Renal cortical epithelial cell (primary cell): ENCODE measurements at regions not wholly inside any gene's neighbourhood (a gene's known extent, or its start where the extent isn't known, plus 50 kb on each side); places are given as distances from the start of the nearest gene placed in this dataset.
"Not testable (repeated sequence)": the region's sequence is repeated elsewhere in the genome, so short reads cannot be mapped to it uniquely, and the experiment has no call there.

Experiments
- DNase-seq: peaks from one replicate; pipeline ENCODE4 v3.0.0-alpha.2; 2011; ENCODE audit warnings: low read depth

DNA sequence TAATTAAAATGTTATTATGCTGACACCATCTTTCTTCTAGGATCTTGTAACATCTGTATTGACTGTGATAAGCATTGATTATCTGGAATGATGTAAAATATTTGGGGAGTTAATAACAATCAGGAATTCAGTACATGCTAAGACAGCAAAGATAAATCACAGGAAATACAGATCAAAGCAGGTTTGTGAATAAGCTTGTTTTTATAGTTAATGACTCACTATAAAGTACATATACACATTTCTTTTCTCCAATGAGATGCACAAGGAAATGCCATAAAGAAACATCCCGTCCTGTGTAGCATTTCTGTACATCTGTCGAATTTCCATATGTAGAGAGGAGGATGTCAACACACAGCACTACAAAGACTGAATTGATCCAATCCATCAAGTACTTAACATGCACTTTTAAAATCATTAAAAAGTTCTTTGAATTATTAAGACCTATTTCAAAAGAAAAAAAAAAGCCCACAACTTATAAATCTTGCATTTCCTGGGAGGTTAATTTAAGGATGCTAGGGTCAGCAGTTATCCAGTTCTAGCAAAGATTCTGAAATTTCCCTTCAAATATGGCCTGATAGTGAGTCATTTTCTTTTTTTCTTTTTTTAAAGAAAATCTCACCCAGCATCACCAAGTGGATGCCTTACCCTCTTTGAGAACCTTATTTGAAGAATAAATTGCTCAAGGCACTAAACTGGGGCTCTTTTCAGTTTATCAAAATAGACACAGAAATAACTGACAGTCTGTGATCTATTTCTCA, 243.2 kb upstream of the NR5A2 start:
- DNase-seq: peak; percentile 34

DNA sequence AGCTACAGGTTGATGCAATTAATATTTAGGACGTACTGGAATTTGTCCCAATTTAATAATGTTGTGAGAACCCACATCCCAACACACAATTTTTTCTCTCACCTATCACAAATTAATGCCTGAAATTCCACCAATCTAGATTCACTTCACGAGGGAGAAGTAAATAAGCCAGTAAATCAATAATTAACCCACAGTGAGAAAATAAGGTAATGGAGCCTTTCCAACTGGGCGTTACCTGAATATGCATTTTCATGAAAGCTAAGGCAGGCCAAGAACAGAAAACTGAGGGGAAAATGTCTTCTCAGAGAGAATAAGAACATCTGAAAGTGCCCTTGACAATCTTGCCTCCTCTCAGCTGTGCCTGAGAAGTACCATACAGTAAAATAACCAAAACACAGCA, 240.8 kb upstream of the NR5A2 start:
- peak; percentile 72 for DNase-seq

DNA sequence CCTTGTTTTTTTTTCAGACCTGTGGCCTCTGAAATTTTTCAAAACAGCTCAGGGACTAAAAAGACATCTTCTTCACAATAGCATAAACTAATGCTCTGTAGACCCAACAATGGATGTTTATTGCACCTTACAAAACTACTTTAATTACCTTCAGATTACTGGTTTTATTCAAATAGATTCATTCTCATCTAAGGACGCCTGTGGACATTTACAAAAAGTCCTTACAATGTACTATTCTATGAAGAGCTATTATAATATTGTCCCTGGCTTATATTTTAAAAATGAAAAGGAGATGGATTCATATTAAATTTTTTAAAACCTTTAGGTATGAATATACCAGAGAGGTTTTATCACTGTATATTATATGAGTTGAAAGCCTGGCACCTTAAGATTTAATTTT, 238.4 kb upstream of the NR5A2 start:
- no peak for DNase-seq

DNA sequence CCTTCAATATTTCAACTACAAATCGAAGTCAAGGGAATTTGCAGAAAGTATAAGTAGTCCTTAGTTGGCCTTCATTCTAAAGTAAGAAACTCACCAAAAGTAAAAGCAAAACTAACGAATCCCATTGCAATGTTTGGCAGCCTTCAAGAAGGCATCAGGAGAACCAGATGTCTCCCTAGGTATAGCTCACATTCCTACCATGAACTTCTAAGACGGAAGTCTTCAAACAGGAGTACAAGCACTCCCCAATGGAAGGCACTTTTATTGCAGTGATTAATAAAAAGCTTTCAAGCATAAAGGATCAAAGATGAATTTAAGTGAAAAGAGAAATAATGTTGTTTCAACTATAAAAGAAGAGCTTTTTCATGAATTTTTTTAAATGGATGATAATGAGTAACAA, 236.0 kb upstream of the NR5A2 start:
- no peak for DNase-seq

DNA sequence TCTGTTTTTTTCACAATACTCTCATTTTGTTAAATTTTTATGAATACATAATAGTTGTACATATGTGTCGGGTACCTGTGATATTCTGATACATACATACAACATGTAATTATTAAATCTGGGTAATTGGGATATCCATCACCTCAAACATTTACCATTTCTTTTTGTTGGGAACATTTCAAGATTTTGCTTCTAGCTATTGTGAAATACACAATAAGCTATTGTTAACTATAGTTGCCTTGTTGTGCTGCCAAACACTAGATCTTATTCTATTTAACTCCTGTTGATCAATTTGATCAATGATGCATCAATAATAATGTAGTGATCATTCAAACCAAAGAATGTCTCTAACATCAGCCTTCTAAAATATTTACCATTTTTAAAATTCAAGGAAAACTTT, 234.6 kb upstream of the NR5A2 start:
- DNase-seq: no peak

DNA sequence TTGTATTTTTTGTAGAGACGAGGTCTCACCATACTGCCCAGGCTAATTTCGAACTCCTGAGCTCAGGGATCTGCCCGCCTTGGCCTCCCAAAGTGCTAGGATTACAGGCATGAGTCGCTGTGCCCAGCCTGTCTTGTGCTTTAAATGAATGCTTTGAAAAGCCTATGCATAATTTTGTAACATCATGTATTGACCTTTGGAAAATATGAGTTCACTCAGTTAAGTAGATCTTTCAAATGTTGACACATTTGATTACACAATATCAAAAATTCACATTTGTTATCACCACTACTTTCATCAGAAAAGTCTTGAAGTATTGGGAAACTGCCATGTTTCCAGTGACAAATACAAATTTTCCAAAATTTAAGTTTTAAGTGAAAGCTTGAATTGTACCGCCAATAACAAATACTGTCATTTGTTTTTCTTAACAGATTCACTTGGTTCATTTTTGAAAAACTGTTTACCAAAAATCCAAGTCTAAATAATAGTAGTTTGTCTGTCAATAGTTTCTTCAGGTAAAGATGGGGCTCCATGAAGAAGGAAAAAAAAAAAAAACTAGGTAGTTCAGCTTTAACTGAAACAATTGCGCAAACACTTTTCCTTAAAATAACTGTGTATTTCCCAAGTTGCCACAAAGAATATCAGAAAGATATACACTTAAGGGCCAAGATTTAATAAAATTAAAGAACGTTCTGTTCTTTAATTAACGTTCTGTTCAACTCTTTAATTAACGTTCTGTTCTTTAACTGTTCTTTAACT, 233.2 kb upstream of the NR5A2 start:
- DNase-seq: no peak

DNA sequence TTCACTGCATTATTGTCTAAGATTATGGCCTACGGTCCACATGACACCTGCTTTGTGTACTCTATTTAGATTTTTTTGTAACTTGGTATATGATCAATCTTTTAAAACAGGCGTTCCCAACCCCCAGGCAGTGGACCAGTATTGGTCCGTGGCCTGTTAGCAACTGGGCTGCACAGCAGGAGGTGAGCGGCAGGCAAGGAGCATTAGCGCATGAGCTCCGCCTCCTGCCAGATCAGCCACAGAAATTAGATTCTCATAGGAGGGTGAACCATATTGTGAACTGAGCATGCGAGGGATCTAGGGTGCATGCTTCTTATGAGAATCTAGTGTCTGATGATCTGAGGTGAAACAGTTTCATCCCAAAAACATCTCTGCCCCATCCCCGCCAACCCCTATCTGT, 228.4 kb upstream of the NR5A2 start:
- no peak for DNase-seq

DNA sequence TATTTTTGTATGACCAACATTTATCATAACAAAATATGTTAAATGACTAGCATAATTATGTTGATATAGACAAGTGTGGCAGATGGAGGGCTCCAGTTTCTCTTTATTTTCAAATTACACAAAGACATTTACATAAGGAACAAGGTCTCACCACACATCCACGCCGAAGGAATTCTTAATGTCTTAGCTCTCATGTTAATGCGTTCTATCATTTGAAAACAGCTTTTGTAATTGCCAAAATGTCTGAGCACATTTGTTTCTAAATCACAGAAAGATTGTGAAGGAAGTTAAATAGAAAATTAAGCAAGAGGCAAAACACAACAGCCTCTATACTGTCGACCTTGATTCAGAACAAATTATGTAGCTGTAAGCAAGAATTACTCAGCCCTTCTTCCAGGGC, 223.0 kb upstream of the NR5A2 start:
- DNase-seq: no peak

DNA sequence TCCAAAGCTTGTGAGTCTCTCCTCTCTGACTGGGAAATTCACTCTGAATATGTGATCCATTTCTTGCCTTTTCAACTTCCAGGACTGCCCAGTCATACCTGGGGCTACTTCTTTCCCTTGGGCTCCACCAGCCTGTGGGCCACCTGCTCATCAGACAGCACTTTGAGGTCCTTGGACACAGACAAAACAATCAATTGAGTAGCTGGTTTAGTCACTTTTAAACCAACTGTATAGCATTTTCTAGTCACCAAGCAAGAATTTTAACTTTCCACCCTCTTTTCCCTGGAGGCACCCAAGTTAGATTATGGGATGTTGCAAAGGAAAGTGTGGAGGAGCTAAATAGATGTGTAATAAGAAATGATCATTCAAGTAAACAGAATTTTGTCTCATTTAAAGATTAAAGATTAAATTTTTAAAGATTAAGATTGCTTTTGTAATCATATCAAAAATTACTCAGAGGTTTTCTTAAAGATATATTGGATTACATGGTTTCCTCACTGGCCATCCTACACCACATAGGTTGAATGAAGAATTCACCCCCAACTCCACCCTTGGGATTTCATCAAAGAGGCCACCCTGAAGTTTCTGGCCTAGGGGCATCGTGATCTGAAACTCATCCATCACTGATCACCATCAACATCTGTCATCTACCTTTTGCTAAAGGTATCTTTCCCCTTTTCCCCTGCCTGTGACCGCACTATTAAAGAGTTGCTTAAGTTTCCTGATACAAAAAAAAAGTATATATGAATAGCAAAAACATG, 219.2 kb upstream of the NR5A2 start:
- DNase-seq: peak; percentile 72

DNA sequence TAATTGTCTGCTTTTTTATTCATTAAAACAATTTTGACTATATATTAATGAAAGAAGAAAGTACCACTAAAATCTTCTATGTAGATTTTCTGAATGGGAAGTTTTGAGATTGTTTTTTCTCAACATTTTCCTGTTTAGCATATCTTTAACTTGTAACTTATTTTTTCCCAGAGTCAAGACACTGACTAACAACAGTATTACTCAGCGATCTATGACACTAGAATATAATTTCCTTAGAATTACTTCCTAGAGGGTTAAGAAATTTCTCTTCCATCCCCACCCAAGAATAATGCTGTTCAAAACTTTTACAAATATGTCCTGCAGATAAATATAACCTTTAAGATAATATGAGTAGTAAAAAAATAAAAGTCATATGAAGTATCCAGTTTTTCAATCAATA, 218.2 kb upstream of the NR5A2 start:
- DNase-seq: peak; percentile 26

DNA sequence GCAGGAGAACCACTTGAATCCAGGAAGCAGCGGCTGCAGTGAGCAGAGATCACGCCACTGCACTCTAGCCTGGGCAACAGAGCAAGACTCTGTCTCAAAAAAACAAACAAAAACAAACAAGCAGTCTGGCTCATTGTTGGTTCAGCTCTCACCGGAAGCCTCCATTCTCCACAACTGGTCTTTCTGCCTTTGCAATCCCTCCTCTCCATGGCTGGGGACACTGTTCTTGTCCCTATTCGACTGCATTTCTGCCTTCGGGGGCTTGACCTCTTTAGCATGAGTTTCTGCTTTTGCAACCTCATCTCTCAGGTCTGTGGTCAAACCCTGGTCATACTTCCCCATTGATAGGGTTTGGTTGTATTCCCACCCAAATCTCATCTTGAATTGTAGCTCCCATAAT, 216.3 kb upstream of the NR5A2 start:
- no peak for DNase-seq

DNA sequence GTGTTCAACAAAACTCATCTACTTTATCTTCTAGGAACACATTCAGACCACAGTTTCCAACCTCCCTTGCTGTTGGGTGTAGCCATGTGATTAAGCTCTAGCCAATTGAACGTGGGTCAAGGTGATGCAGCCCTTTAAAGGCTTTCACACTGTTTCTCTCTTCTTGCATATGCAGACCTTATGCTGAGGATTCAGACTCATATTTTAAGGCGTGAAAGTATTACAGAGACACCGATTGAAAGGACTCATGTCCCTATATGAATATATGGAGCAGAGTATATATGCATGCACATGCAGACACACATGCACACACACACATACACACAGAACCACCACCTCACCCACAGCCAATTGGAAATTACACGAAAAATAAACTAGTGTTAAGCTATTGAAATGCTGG, 214.3 kb upstream of the NR5A2 start:
- DNase-seq: no peak

DNA sequence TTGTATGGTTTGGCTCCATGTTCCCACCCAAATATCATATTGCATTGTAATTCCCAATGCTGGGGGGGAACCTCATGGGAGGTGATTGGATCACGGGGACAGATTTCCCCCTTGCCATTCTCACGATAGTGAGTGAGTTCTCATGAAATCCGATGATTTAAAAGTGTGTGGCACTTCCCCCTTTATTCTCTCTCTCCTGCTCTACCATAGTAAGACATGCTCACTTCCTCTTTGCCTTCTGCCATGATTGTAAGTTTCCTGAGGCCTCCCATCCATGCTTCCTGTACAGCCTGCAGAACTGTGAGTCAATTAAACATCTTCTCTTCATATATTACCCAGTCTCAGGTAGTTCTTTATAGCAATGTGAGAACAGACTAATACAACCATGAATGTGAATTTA, 211.6 kb upstream of the NR5A2 start:
- no peak for DNase-seq

DNA sequence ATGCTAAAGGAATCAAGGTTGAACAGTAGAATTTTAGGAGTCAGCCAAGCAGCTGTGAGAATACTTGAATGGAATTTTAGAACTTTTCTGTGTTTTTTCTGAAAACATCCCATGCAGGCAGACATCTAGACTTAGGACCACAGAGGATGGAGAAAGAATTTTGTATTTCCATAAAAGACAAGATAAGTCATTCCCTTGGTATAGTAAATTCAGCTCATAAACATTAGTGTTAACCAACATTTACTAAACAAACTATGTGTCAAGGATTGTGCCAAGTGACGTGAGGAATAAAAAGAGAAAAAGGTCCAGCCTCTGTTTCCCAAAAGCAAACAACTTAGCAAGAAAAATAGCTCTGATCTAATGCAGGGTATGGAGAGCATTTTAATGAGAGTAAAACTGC, 210.2 kb upstream of the NR5A2 start:
- DNase-seq: no peak

DNA sequence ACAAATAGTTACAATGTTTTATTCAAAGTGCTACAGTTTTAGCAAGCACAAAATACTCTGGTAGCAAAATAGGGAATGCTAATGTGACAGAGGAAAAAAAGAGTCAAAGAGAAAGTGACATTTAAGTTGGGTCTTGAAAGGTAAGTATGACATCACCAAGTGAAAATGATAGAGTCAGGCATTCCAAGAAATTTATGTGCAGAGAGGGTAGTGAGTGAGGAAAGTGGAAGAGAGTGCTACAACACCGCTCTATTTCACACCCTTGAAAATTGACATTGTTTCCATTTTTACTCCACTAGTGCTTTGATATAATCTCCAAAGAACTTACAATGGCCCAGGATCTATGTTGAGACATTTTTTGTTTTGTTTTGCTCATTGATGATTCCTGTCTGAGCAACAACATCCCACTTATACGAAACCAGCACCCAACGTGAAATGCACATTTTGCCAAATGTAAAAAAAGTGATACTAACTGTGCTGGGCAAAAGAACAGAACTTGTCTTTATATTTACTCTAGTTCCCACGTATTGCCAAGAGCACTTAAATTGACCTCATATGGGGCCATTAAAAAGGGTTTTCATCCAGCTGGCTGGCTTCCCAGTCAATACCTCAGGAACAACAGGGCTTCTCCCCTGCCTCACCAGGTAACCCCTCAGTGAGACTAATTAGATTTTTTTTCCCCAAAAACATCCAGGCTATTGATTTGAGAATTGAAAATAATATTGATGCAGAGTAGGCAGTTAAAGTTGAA, 206.3 kb upstream of the NR5A2 start:
- peak; percentile 21 for DNase-seq

DNA sequence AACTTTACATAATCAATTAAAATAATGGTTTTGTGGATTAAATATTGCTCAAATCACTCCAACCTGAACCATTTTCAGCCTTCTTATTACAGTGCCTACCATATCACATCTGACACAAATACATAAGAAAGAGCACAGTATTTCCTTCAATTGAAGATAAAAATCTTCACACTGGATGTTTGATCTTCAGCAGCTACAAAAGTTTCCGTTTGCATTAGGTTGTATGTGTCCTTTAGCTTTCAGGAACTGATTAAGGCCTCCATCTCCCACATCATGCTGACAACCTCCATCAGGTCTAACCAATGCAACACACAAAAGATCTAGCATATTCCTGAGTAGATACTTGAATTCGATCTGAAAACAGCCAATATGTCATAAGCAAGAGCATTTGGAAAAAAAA, 195.1 kb upstream of the NR5A2 start:
- no peak for DNase-seq

DNA sequence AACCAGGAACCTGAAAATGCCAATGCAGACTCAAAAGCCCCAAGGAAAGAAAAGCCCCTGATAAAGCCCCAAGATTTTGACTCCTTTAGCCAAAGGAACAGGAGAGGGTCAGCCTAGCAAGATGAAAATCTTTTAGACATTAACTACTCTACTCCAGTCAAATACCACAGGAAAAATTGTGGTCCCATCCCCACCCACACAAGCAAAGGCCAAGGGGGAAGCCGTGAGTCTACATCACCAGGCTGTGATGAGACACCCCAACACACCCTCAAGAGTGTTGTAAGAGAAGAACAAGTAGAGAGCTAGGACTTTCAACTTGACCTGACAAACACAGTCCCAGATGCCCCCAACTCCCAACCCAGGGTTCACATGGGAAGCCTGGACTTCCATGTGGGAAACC, 192.8 kb upstream of the NR5A2 start:
- no peak for DNase-seq

DNA sequence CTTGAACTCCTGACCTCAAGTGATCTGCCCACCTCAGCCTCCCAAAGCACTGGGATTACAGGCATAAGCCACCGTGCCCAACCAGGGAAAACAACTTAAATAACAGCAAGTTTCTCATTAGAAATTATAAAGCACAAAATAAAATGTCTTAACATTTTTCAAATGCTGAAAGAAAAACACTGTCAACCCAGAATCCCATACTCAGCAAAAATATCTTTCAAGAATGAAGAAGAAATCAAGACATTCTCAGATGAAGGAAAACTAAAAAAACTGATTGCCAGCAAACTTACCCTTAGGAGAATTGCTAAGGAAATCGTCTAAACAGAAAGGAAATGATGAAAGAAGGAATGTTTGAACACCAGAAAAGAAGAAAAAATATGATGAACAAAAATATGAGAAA, 191.1 kb upstream of the NR5A2 start:
- DNase-seq: no peak

DNA sequence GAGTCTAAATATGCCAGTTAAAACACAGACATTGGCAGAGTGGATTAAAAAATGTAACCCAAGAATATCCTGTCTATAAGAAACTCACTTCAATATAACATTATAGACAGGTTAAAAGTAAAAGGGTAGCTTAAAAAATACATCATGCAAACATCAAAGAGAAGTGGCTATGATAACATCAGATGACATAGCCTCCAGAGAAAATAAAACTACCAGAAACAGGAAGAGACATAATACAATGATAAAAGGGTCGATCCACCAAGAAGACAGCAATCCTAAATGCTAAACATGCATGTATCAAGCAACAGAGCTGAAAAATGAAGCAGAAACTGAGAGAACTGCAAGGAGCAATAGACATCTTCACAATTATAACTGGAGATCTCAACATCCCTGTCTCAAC, 190.2 kb upstream of the NR5A2 start:
- DNase-seq: no peak

DNA sequence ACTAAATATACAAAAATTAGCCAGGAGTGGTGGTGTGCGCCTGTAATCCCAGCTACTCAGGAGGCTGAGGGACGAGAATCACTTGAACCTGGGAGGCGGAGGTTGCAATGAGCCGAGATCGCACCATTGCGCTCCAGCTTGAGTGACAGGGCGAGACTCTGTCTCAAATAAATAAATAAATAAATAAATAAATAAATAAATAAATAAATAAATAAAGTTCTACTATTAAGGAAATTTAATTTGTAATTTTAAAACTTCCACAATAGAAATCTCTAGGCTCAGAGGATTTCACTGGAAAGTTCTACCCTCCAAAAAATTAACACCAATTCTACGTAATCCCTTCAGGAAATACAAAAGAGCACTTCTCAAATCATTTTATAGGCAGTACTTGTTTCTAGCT, 187.9 kb upstream of the NR5A2 start:
- DNase-seq: not testable (repeated sequence)

DNA sequence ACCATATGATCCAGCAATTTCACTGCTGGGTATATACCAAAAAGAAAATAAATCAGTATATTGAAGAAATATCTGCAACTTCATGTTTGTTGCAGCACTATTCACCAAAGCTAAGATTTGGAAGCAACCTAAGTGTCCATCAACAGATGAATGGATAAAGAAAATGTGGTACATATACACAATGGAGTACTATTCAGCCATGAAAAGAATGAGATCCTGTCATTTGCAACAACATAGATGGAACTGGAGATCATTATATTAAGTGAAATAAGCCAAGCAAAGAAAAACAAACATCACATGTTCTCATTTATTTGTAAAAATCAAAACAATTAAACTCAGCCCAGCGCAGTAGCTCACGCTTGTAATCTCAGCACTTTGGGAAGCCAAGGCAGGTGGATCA, 184.4 kb upstream of the NR5A2 start:
- not testable (repeated sequence) for DNase-seq

DNA sequence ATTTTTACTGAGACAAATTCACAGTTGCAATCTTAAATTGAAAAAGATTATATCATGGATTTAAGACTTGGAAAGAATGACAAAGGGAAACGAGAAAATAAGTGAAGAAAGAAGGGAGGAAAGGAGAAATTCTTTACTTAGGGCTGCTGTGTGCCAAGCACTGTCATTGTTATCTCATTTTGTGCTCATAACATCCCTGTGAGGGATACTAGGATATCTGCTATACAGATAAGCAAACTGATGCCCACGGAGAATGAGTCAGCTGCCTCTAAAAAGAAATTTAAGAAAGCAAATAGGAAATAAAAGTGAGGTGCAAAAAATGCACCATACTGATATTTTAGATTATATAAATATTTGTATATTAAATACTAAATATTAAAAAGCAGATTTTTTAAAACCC, 183.6 kb upstream of the NR5A2 start:
- DNase-seq: no peak
